ENCODE measurements at regions not wholly inside any gene's neighbourhood (a gene's known extent, or its start where the extent isn't known, plus 50 kb on each side); places are given as distances from the start of the nearest gene placed in this dataset.

DNA sequence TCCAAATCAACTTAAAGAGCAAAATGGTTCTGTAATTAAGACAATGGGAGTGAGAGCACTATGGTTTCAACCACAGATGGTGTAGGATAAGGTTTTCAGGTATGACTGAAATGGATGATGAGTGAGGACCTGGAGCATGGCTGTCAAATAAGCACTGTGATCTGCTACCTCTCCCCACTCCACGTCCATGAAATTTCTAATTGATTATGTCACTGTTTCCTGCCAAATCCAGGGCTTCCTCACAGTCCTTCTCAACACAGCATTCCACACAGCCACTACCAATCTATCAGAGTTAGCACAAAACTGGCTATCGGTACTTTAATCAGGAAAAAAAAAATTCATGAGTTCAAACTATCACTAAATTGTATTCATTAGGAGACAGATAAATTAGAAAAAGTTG is 420.4 kb upstream of the WWC1 start:
- TF ChIP-seq, protein P1, sequence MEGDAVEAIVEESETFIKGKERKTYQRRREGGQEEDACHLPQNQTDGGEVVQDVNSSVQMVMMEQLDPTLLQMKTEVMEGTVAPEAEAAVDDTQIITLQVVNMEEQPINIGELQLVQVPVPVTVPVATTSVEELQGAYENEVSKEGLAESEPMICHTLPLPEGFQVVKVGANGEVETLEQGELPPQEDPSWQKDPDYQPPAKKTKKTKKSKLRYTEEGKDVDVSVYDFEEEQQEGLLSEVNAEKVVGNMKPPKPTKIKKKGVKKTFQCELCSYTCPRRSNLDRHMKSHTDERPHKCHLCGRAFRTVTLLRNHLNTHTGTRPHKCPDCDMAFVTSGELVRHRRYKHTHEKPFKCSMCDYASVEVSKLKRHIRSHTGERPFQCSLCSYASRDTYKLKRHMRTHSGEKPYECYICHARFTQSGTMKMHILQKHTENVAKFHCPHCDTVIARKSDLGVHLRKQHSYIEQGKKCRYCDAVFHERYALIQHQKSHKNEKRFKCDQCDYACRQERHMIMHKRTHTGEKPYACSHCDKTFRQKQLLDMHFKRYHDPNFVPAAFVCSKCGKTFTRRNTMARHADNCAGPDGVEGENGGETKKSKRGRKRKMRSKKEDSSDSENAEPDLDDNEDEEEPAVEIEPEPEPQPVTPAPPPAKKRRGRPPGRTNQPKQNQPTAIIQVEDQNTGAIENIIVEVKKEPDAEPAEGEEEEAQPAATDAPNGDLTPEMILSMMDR (IDR thresholded peaks at IDR 0.05): no peak
- no peak for TF ChIP-seq POLR2A (IDR thresholded peaks at IDR 0.05)

All from thyroid gland (tissue), 4 donors.